ENCODE measurements at regions not wholly inside any gene's neighbourhood (a gene's known extent, or its start where the extent isn't known, plus 50 kb on each side); places are given as distances from the start of the nearest gene placed in this dataset.

DNA sequence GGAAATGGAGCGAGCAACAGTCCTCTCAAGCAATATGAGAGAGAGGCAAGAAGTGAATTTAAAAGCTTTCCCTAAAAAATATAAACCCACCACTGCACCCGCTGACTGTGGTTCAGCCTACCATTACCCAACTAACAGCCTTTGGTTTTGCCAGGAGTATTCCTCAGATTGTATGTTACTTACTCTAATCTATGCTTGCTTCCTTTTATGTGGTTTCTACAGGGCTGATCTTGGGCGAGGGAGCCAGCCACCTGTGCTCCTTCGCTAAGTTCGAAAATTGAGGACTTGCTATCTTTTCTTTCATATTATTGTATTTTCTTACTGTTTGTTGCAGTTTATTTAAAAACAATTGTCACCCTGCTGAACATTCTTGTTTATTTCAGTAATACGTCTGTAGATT, 101.1 kb downstream of the DDX53 start:
- FAIRE-seq = no peak
- Histone ChIP-seq H3K36me3 (replicated peaks in 1 of 2; ENCODE audit: control insufficient read depth in 1 of 2, insufficient read depth in 2 of 2, low read length in 2 of 2) (no peaks in the 10 kb centered on the region), H2AFZ (ENCODE audit: low read length) (no peak overlapping the region), H3K9me3 (ENCODE audit: low read length) (no peaks in the 10 kb centered on the region), H4K20me1 (ENCODE audit: insufficient read depth, low read length) (no peaks in the 10 kb centered on the region), H3K27me3 (ENCODE audit: control insufficient read depth in 1 of 2, insufficient read depth in 2 of 2, low read length in 2 of 2) (no peaks in the 10 kb centered on the region), H3K9ac (ENCODE audit: insufficient read depth, low read depth, low read length) (no peak overlapping the region), H3K4me2 (ENCODE audit: low read depth, low read length) (no peak overlapping the region), H3K4me1 (ENCODE audit: insufficient read depth, low read length) (no peaks in the 10 kb centered on the region), H3K27ac (ENCODE audit: extremely low read length, insufficient read depth, low read length) (no peak overlapping the region), H3K4me3 (replicated peaks in 1 of 3; ENCODE audit: insufficient read depth in 1 of 3, low read depth in 2 of 3, low read length in 3 of 3) (no peak overlapping the region), H3K79me2 (ENCODE audit: insufficient read depth, low read length) (no peaks in the 10 kb centered on the region)
- no peak for ATAC-seq
- 3% methylated on average over 4 of the region's 6 CpGs for WGBS (ENCODE audit: low lambda C conversion rate)
- no TSS peak for BruUV-seq (replicated peaks)
- in situ Hi-C loops (cut with HindIII; ENCODE audit: extremely low pct_ligation_motif_present, low pct_unique_long_range_greater_than_20kb) (no loop called here), intact Hi-C loops (cut with micrococcal nuclease; ENCODE audit: unreplicated experiment) (no loop called here)
- TF ChIP-seq ZMYM2 (CRISPR knock-in tag; IDR thresholded peaks at IDR 0.05) = no peak
- TF ChIP-seq ZNF709 (CRISPR knock-in tag; IDR thresholded peaks at IDR 0.05) = no peak
- no peak for TF ChIP-seq FOXM1 (CRISPR knock-in tag; IDR thresholded peaks at IDR 0.05)
- no peak for TF ChIP-seq ZNF556 (CRISPR knock-in tag; IDR thresholded peaks at IDR 0.05; ENCODE audit: borderline replicate concordance)
- TF ChIP-seq PHF8 (CRISPR knock-in tag; IDR thresholded peaks at IDR 0.05) = no peak
- no peak for TF ChIP-seq RAD51 (IDR thresholded peaks at IDR 0.05; ENCODE audit: borderline replicate concordance)
- TF ChIP-seq RORA (CRISPR knock-in tag; IDR thresholded peaks at IDR 0.05) = no peak
- TF ChIP-seq IRF2 (CRISPR knock-in tag; IDR thresholded peaks at IDR 0.05) = no peak
- no peak for TF ChIP-seq GLI4 (CRISPR knock-in tag; IDR thresholded peaks at IDR 0.05; ENCODE audit: borderline replicate concordance)
- no peak for TF ChIP-seq RARG (CRISPR knock-in tag; IDR thresholded peaks at IDR 0.05; ENCODE audit: low read depth)
- no peak for DNase-seq (ENCODE audit: low spot score)
- ChIA-PET CTCF (ENCODE audit: low intra/inter-chr PET ratio, low total read pairs) (no interaction called here), POLR2A (no interaction called here)

DNA sequence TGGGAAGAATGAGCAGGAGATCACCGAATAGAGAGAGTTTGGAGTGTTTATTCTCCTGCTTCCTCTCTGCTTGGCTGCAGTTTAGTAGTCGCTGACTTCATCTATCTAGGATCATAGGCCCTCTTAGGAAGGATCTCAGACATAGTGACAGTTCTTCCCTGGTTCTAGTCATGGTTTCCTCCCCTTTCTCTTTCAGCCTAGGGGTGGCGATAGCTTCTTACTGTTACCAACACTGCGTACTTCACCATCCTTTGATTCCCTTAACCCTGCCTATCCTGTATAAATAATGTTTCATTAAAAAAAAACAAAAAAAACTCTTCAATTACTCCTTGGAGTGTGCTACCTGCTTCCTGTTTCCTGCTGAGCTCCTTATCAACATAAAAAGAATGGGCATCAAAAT, 103.8 kb downstream of the DDX53 start:
- Histone ChIP-seq H3K79me2 (ENCODE audit: insufficient read depth, low read length) (no peaks in the 10 kb centered on the region), H3K27ac (ENCODE audit: extremely low read length, insufficient read depth, low read length) (no peak overlapping the region), H3K27me3 (ENCODE audit: control insufficient read depth in 1 of 2, insufficient read depth in 2 of 2, low read length in 2 of 2) (no peaks in the 10 kb centered on the region), H2AFZ (ENCODE audit: low read length) (no peak overlapping the region), H3K9ac (ENCODE audit: insufficient read depth, low read depth, low read length) (no peak overlapping the region), H3K9me3 (ENCODE audit: low read length) (no peaks in the 10 kb centered on the region), H3K4me1 (ENCODE audit: insufficient read depth, low read length) (no peaks in the 10 kb centered on the region), H3K36me3 (replicated peaks in 1 of 2; ENCODE audit: control insufficient read depth in 1 of 2, insufficient read depth in 2 of 2, low read length in 2 of 2) (no peaks in the 10 kb centered on the region), H4K20me1 (ENCODE audit: insufficient read depth, low read length) (no peaks in the 10 kb centered on the region), H3K4me3 (replicated peaks in 1 of 3; ENCODE audit: insufficient read depth in 1 of 3, low read depth in 2 of 3, low read length in 3 of 3) (no peak overlapping the region), H3K4me2 (ENCODE audit: low read depth, low read length) (no peak overlapping the region)
- BruUV-seq (replicated peaks) = no TSS peak
- ChIA-PET POLR2A (no interaction called here), CTCF (ENCODE audit: low intra/inter-chr PET ratio, low total read pairs) (no interaction called here)
- no peak for ATAC-seq
- FAIRE-seq = no peak
- WGBS (ENCODE audit: low lambda C conversion rate) = 3% methylated on average over 3 of the region's 4 CpGs
- intact Hi-C loops (cut with micrococcal nuclease; ENCODE audit: unreplicated experiment) (no loop called here), in situ Hi-C loops (cut with HindIII; ENCODE audit: extremely low pct_ligation_motif_present, low pct_unique_long_range_greater_than_20kb) (no loop called here)
- DNase-seq (ENCODE audit: low spot score) = no peak
- no peak for TF ChIP-seq TCF7L2 (IDR thresholded peaks at IDR 0.05; ENCODE audit: low read depth, low read length)
